ENCODE measurements at regions not wholly inside any gene's neighbourhood (a gene's known extent, or its start where the extent isn't known, plus 50 kb on each side); places are given as distances from the start of the nearest gene placed in this dataset.
"Not testable (repeated sequence)": the region's sequence is repeated elsewhere in the genome, so short reads cannot be mapped to it uniquely, and the experiment has no call there.

DNA sequence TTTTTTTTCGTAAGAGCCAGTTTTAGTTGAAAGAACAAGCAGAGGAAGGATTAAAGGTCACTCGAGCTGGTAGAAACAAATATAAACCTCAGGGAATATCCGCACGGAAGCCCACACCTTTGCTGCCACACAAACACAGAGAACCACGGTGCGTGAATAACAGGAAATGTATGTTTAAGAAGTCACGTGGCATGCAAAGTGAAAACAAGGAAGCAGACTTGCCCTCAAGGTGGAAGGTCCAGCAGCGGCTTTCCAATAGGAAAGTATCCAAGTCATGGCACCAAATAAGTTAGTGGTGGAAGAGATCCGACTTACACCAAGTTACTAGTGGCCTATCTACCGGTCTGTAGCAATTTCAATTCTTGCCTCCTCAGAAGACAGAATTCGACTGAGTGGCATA is 215.5 kb downstream of the HHIP start:
- no peak for DNase-seq (ENCODE audit: low read depth in 2 of 2)
- TF ChIP-seq, protein P1, sequence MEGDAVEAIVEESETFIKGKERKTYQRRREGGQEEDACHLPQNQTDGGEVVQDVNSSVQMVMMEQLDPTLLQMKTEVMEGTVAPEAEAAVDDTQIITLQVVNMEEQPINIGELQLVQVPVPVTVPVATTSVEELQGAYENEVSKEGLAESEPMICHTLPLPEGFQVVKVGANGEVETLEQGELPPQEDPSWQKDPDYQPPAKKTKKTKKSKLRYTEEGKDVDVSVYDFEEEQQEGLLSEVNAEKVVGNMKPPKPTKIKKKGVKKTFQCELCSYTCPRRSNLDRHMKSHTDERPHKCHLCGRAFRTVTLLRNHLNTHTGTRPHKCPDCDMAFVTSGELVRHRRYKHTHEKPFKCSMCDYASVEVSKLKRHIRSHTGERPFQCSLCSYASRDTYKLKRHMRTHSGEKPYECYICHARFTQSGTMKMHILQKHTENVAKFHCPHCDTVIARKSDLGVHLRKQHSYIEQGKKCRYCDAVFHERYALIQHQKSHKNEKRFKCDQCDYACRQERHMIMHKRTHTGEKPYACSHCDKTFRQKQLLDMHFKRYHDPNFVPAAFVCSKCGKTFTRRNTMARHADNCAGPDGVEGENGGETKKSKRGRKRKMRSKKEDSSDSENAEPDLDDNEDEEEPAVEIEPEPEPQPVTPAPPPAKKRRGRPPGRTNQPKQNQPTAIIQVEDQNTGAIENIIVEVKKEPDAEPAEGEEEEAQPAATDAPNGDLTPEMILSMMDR (IDR thresholded peaks at IDR 0.05; ENCODE audit: low read depth, low read length) = no peak

DNA sequence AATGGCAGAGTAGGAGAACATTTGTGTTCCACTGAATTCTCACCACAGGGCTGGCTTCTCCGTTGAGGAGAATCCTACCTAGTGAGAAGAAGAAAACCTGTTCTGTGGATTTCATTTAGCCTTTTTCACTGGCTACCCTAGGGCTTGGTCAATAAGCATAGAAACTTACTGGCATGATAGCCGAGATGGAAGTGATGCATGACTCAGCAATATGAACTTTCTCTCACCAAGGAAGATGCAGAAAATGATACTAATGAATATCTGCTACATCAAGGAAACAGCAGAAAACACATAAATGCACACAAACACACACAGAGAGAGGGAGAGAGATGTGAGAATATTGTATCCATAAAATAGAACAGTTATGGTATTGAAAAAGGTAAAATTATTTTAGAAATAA is 216.3 kb downstream of the HHIP start:
- no peak for DNase-seq (ENCODE audit: low read depth in 2 of 2)
- TF ChIP-seq, protein P1 (IDR thresholded peaks at IDR 0.05; ENCODE audit: low read depth, low read length) = no peak
- H3K4me3 ChIP-seq (replicated peaks in 1 of 2; ENCODE audit: low read depth in 2 of 2, low read length in 2 of 2) = no peak overlapping the region

More for the DNA sequence above, 215.5 kb downstream of the HHIP start:
- H3K4me3 ChIP-seq (replicated peaks in 1 of 2; ENCODE audit: low read depth in 2 of 2, low read length in 2 of 2) = no peak overlapping the region

DNA sequence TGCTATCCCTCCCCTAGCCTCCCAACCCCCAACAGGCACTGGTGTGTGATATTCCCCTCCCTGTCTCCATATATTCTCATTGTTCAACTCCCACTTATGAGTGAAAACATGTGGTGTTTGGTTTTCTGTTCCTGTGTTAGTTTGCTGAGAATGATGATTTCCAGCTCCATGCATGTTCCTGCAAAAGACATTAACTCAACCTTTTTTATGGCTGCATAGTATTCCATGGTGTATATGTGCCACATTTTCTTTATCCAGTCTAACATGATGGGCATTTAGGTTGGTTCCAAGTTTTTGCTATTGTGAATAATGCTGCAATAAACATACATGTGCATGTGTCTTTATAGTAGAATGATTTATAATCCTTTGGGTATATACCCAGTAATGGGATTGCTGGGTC is 218.9 kb downstream of the HHIP start:
- not testable (repeated sequence) for H3K4me3 ChIP-seq (replicated peaks in 1 of 2; ENCODE audit: low read depth in 2 of 2, low read length in 2 of 2); DNase-seq (ENCODE audit: low read depth in 2 of 2)

DNA sequence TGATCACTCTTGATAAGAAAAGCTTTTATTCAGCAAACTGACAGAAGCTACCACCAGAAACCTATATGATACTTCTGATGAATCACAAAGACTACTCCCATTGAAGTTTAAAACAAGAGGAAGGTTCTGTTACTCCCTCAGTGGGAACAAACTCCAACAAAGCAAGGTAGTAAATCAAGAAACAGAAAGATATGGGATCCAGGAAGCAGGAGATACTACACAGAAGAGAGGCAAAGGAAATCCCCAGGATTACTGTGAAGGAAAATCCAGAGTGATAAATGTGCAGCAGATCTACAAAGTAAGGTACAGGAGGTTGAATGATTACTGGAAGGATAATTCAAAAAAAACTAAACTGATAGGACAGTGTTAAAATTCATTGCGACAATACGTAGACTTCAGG is 222.4 kb downstream of the HHIP start:
- DNase-seq (ENCODE audit: low read depth in 2 of 2) = no peak
- no peak overlapping the region for H3K4me3 ChIP-seq (replicated peaks in 1 of 2; ENCODE audit: low read depth in 2 of 2, low read length in 2 of 2)
- TF ChIP-seq, protein P1 (IDR thresholded peaks at IDR 0.05; ENCODE audit: low read depth, low read length) = no peak

DNA sequence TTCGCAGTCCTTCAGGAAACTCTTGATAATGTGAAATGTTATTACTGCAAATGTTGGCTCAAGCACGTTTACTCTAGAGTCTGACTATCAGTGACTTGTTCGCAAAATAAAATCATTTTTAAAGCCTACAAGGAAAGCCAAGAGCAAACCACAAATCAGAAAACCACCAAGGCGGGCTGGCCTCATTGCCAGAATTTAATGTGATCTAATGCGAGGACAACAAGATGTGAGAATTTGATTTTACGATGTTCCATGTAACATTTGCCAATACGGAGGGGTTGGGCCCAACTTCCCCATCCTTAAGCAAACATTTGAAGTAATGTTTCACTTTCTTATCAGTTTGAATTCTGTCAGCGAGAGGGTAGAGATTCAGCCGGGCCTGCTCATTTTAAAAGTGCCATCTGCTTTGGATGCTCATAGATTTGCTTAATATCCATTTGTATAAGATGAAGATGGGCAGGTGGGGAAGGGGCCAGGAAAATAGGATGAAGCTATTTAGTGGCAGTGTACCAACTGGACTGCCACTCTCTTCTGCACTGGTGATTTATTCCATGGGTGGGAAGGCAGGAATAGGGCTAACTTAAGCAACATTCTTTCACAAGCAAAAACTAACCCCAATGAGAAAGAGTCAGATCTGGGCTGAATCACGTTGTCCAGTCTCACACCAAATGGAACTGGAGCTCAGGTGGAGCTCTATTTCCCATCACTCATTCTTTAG is 225.3 kb downstream of the ANAPC10 start:
- TF ChIP-seq, protein P1 (IDR thresholded peaks at IDR 0.05; ENCODE audit: low read depth, low read length) = no peak
- DNase-seq (ENCODE audit: low read depth in 2 of 2) = peak in 1 of 2 donors; percentile 67

DNA sequence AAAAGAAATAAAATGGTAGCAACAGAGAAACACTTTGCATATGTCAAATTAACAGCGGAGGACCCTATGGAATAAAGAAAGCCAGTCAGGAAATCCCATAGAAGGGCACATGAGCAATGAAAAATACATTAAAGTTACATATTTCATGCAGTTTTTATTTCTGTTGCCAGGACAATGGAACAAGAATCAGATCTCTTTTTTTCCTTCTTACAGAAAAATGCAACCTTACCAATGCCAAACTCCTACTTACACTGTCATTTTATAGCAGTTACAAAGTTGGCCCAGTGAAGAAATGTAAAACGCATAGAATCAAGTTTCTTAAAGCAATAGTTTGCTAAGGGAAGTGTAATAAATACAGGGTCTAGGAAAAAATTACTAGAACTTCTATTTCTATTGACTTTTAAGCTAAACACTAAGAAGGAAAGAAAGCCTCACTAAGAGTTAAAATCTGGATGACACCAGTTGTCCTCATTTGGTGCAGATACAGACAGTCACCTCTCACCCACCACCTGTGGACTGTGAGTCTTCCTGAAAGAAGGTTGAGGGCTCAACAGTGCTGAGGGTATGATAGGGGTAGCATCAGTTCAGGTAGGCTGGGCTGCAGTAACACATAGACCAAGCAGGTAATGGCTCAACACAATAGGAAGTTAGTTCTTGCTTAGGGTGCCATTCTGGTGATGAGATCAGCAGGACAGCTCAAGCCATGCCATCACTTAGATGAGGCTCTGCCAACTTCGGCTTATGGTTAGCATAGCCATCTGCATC is 224.6 kb downstream of the ANAPC10 start:
- TF ChIP-seq, protein P1 (IDR thresholded peaks at IDR 0.05; ENCODE audit: low read depth, low read length) = no peak
- peak in 1 of 2 donors; percentile 6 for DNase-seq (ENCODE audit: low read depth in 2 of 2)
- no peak overlapping the region for H3K4me3 ChIP-seq (replicated peaks in 1 of 2; ENCODE audit: low read depth in 2 of 2, low read length in 2 of 2)

More for the DNA sequence above, 225.3 kb downstream of the ANAPC10 start:
- H3K4me3 ChIP-seq (replicated peaks in 1 of 2; ENCODE audit: low read depth in 2 of 2, low read length in 2 of 2) = no peak overlapping the region

DNA sequence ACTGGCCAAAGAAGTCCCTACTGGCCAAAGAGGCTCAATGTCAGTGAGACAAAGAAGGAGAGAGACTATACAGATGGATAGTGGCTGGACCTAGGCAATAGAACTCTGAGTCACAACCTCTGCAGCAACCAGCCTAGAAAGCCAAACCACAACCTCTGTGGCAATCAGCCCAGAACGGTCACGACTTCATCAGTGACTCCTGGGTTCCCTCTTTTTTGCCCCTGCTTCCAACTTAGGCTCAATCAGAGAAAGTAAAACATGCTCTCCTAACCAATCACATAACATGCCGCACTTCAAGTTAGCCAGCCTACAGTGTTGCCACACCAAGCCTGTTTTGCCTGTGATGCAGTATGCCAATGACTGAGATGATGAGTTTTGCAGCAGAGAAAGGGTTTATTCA is 203.4 kb downstream of the ANAPC10 start:
- DNase-seq (ENCODE audit: low read depth in 2 of 2) = peak; percentile 90 to 93
- H3K4me3 ChIP-seq (replicated peaks in 1 of 2; ENCODE audit: low read depth in 2 of 2, low read length in 2 of 2) = no peak overlapping the region
- TF ChIP-seq, protein P1 (IDR thresholded peaks at IDR 0.05; ENCODE audit: low read depth, low read length) = no peak
